ENCODE measurements at regions not wholly inside any gene's neighbourhood (a gene's known extent, or its start where the extent isn't known, plus 50 kb on each side); places are given as distances from the start of the nearest gene placed in this dataset.

- no peak for TF ChIP-seq CTCF (IDR thresholded peaks at IDR 0.05; ENCODE audit: partially characterized antibody, unreplicated experiment)
- no peak overlapping the region for H3K27ac Mint-ChIP-seq (ENCODE audit: unreplicated experiment)
- H3K4me1 Mint-ChIP-seq (ENCODE audit: low read depth, unreplicated experiment): no peaks in the 10 kb centered on the region
- H3K36me3 Mint-ChIP-seq (ENCODE audit: unreplicated experiment): no peaks in the 10 kb centered on the region
- no peaks in the 10 kb centered on the region for H3K27me3 Mint-ChIP-seq (ENCODE audit: unreplicated experiment)
- H3K9me3 Mint-ChIP-seq (ENCODE audit: unreplicated experiment): no peaks in the 10 kb centered on the region
- DNase-seq: no peak
- no peak overlapping the region for H3K4me3 Mint-ChIP-seq (ENCODE audit: unreplicated experiment)
Measured at GRCh38 chr1:96538883-96539282, 182.7 kb upstream of the PTBP2 start.

GRCh38 chr1:96541491-96541890, 180.1 kb upstream of the PTBP2 start:
- no peaks in the 10 kb centered on the region for H3K36me3 Mint-ChIP-seq (ENCODE audit: unreplicated experiment)
- H3K4me1 Mint-ChIP-seq (ENCODE audit: low read depth, unreplicated experiment): no peaks in the 10 kb centered on the region
- no peak overlapping the region for H3K27ac Mint-ChIP-seq (ENCODE audit: unreplicated experiment)
- H3K27me3 Mint-ChIP-seq (ENCODE audit: unreplicated experiment): peaks cover 2% of the 10 kb centered on the region
- no peak for DNase-seq
- no peak for TF ChIP-seq CTCF (IDR thresholded peaks at IDR 0.05; ENCODE audit: partially characterized antibody, unreplicated experiment)
- H3K4me3 Mint-ChIP-seq (ENCODE audit: unreplicated experiment): no peak overlapping the region
- H3K9me3 Mint-ChIP-seq (ENCODE audit: unreplicated experiment): no peaks in the 10 kb centered on the region

- Mint-ChIP-seq H3K27ac (ENCODE audit: unreplicated experiment) (no peak overlapping the region), H3K4me1 (ENCODE audit: low read depth, unreplicated experiment) (no peaks in the 10 kb centered on the region), H3K9me3 (ENCODE audit: unreplicated experiment) (no peaks in the 10 kb centered on the region), H3K27me3 (ENCODE audit: unreplicated experiment) (peaks cover 2% of the 10 kb centered on the region), H3K36me3 (ENCODE audit: unreplicated experiment) (no peaks in the 10 kb centered on the region), H3K4me3 (ENCODE audit: unreplicated experiment) (no peak overlapping the region)
- TF ChIP-seq CTCF (IDR thresholded peaks at IDR 0.05; ENCODE audit: partially characterized antibody, unreplicated experiment): no peak
- no peak for DNase-seq
Measured at GRCh38 chr1:96544051-96544830, 177.3 kb upstream of the PTBP2 start.

GRCh38 chr1:96544831-96545221, 176.8 kb upstream of the PTBP2 start:
- Mint-ChIP-seq H3K27me3 (ENCODE audit: unreplicated experiment) (peaks cover 2% of the 10 kb centered on the region), H3K4me3 (ENCODE audit: unreplicated experiment) (no peak overlapping the region), H3K4me1 (ENCODE audit: low read depth, unreplicated experiment) (no peaks in the 10 kb centered on the region), H3K9me3 (ENCODE audit: unreplicated experiment) (no peaks in the 10 kb centered on the region), H3K36me3 (ENCODE audit: unreplicated experiment) (no peaks in the 10 kb centered on the region), H3K27ac (ENCODE audit: unreplicated experiment) (no peak overlapping the region)
- TF ChIP-seq CTCF (IDR thresholded peaks at IDR 0.05; ENCODE audit: partially characterized antibody, unreplicated experiment): no peak
- no peak for DNase-seq

- Mint-ChIP-seq H3K4me1 (ENCODE audit: low read depth, unreplicated experiment) (no peaks in the 10 kb centered on the region), H3K27ac (ENCODE audit: unreplicated experiment) (no peak overlapping the region), H3K4me3 (ENCODE audit: unreplicated experiment) (no peak overlapping the region), H3K27me3 (ENCODE audit: unreplicated experiment) (peaks cover 2% of the 10 kb centered on the region), H3K9me3 (ENCODE audit: unreplicated experiment) (no peaks in the 10 kb centered on the region), H3K36me3 (ENCODE audit: unreplicated experiment) (no peaks in the 10 kb centered on the region)
- no peak for TF ChIP-seq CTCF (IDR thresholded peaks at IDR 0.05; ENCODE audit: partially characterized antibody, unreplicated experiment)
- DNase-seq: no peak
Measured at GRCh38 chr1:96545935-96546656, 175.5 kb upstream of the PTBP2 start.
